ENCODE measurements at regions not wholly inside any gene's neighbourhood (a gene's known extent, or its start where the extent isn't known, plus 50 kb on each side); places are given as distances from the start of the nearest gene placed in this dataset.
"Not testable (repeated sequence)": the region's sequence is repeated elsewhere in the genome, so short reads cannot be mapped to it uniquely, and the experiment has no call there.

GRCh38 chr15:101876031-101876430 is 64.0 kb downstream of the OR4F15 start:
- H3K36me3 ChIP-seq (ENCODE audit: insufficient read depth, low read length); H3K9me2 ChIP-seq (ENCODE audit: insufficient read depth, low read length); H3K27me3 ChIP-seq (ENCODE audit: insufficient read depth, low read depth, low read length); H3K9ac ChIP-seq (ENCODE audit: low read length); H3F3A ChIP-seq (ENCODE audit: insufficient read depth, low read length, poor library complexity, severe bottlenecking); H4K20me1 ChIP-seq (ENCODE audit: insufficient read depth); H2AFZ ChIP-seq (ENCODE audit: low read depth, low read length); H3K27ac ChIP-seq (ENCODE audit: low read length); H3K4me3 ChIP-seq (ENCODE audit: low read length); H3K4me2 ChIP-seq (ENCODE audit: low read length); H3K79me2 ChIP-seq (replicated peaks; ENCODE audit: insufficient read depth, low read length); H3K9me3 ChIP-seq (ENCODE audit: low read length): not testable (repeated sequence)

GRCh38 chr15:101877649-101878048 is 65.6 kb downstream of the OR4F15 start:
- H3K27ac ChIP-seq (ENCODE audit: low read length); H2AFZ ChIP-seq (ENCODE audit: low read depth, low read length); H3K9me2 ChIP-seq (ENCODE audit: insufficient read depth, low read length); H3K36me3 ChIP-seq (ENCODE audit: insufficient read depth, low read length); H3K4me2 ChIP-seq (ENCODE audit: low read length); H3K79me2 ChIP-seq (replicated peaks; ENCODE audit: insufficient read depth, low read length); H4K20me1 ChIP-seq (ENCODE audit: insufficient read depth); H3K27me3 ChIP-seq (ENCODE audit: insufficient read depth, low read depth, low read length); H3K9me3 ChIP-seq (ENCODE audit: low read length); H3F3A ChIP-seq (ENCODE audit: insufficient read depth, low read length, poor library complexity, severe bottlenecking); H3K9ac ChIP-seq (ENCODE audit: low read length); H3K4me3 ChIP-seq (ENCODE audit: low read length): not testable (repeated sequence)
- peak; percentile 27 for TF ChIP-seq CTCF (IDR thresholded peaks at IDR 0.05; ENCODE audit: poor library complexity, severe bottlenecking)

GRCh38 chr15:101912349-101913287 is 100.6 kb downstream of the OR4F15 start:
- not testable (repeated sequence) for H3K79me2 ChIP-seq (replicated peaks; ENCODE audit: insufficient read depth, low read length); H3K9me3 ChIP-seq (ENCODE audit: low read length); H3K4me3 ChIP-seq (ENCODE audit: low read length); H3K27me3 ChIP-seq (ENCODE audit: insufficient read depth, low read depth, low read length); H3K4me2 ChIP-seq (ENCODE audit: low read length); H3F3A ChIP-seq (ENCODE audit: insufficient read depth, low read length, poor library complexity, severe bottlenecking); H2AFZ ChIP-seq (ENCODE audit: low read depth, low read length); H3K9me2 ChIP-seq (ENCODE audit: insufficient read depth, low read length); H4K20me1 ChIP-seq (ENCODE audit: insufficient read depth); H3K36me3 ChIP-seq (ENCODE audit: insufficient read depth, low read length); H3K27ac ChIP-seq (ENCODE audit: low read length); H3K9ac ChIP-seq (ENCODE audit: low read length)

- H3K4me2 ChIP-seq (ENCODE audit: low read length) = not testable (repeated sequence)
Measured at GRCh38 chr15:101924554-101924953, 112.6 kb downstream of the OR4F15 start.

GRCh38 chr15:101934506-101934905 is 122.5 kb downstream of the OR4F15 start:
- not testable (repeated sequence) for H2AFZ ChIP-seq (ENCODE audit: low read depth, low read length); H3K4me3 ChIP-seq (ENCODE audit: low read length); H3F3A ChIP-seq (ENCODE audit: insufficient read depth, low read length, poor library complexity, severe bottlenecking); H3K9me3 ChIP-seq (ENCODE audit: low read length); H3K9ac ChIP-seq (ENCODE audit: low read length); H3K9me2 ChIP-seq (ENCODE audit: insufficient read depth, low read length); H3K27me3 ChIP-seq (ENCODE audit: insufficient read depth, low read depth, low read length); H3K4me2 ChIP-seq (ENCODE audit: low read length); H4K20me1 ChIP-seq (ENCODE audit: insufficient read depth); H3K79me2 ChIP-seq (replicated peaks; ENCODE audit: insufficient read depth, low read length); H3K27ac ChIP-seq (ENCODE audit: low read length); H3K36me3 ChIP-seq (ENCODE audit: insufficient read depth, low read length)

More at GRCh38 chr15:101924554-101924953, 112.6 kb downstream of the OR4F15 start:
- not testable (repeated sequence) for H3K27me3 ChIP-seq (ENCODE audit: insufficient read depth, low read depth, low read length); H3K9me3 ChIP-seq (ENCODE audit: low read length); H2AFZ ChIP-seq (ENCODE audit: low read depth, low read length); H3K9me2 ChIP-seq (ENCODE audit: insufficient read depth, low read length); H3F3A ChIP-seq (ENCODE audit: insufficient read depth, low read length, poor library complexity, severe bottlenecking); H3K9ac ChIP-seq (ENCODE audit: low read length); H3K79me2 ChIP-seq (replicated peaks; ENCODE audit: insufficient read depth, low read length); H4K20me1 ChIP-seq (ENCODE audit: insufficient read depth); H3K36me3 ChIP-seq (ENCODE audit: insufficient read depth, low read length); H3K4me3 ChIP-seq (ENCODE audit: low read length); H3K27ac ChIP-seq (ENCODE audit: low read length)

GRCh38 chr15:101937362-101937761 is 125.4 kb downstream of the OR4F15 start:
- H3K36me3 ChIP-seq (ENCODE audit: insufficient read depth, low read length); H3K79me2 ChIP-seq (replicated peaks; ENCODE audit: insufficient read depth, low read length); H4K20me1 ChIP-seq (ENCODE audit: insufficient read depth); H3K9me3 ChIP-seq (ENCODE audit: low read length); H3K4me3 ChIP-seq (ENCODE audit: low read length); H3K4me2 ChIP-seq (ENCODE audit: low read length); H3K9me2 ChIP-seq (ENCODE audit: insufficient read depth, low read length); H3K9ac ChIP-seq (ENCODE audit: low read length); H2AFZ ChIP-seq (ENCODE audit: low read depth, low read length); H3K27ac ChIP-seq (ENCODE audit: low read length); H3K27me3 ChIP-seq (ENCODE audit: insufficient read depth, low read depth, low read length); H3F3A ChIP-seq (ENCODE audit: insufficient read depth, low read length, poor library complexity, severe bottlenecking): not testable (repeated sequence)

- not testable (repeated sequence) for H3K27me3 ChIP-seq (ENCODE audit: insufficient read depth, low read depth, low read length); H3K9me3 ChIP-seq (ENCODE audit: low read length); H3K9ac ChIP-seq (ENCODE audit: low read length); H3K9me2 ChIP-seq (ENCODE audit: insufficient read depth, low read length); H2AFZ ChIP-seq (ENCODE audit: low read depth, low read length); H3K4me3 ChIP-seq (ENCODE audit: low read length); H3K27ac ChIP-seq (ENCODE audit: low read length); H3K36me3 ChIP-seq (ENCODE audit: insufficient read depth, low read length); H3K4me2 ChIP-seq (ENCODE audit: low read length); H3K79me2 ChIP-seq (replicated peaks; ENCODE audit: insufficient read depth, low read length); H4K20me1 ChIP-seq (ENCODE audit: insufficient read depth); H3F3A ChIP-seq (ENCODE audit: insufficient read depth, low read length, poor library complexity, severe bottlenecking)
Measured at GRCh38 chr15:101938555-101938954, 126.6 kb downstream of the OR4F15 start.

Data from neural cell (in vitro differentiated cells).